ENCODE measurements at regions not wholly inside any gene's neighbourhood (a gene's known extent, or its start where the extent isn't known, plus 50 kb on each side); places are given as distances from the start of the nearest gene placed in this dataset.

DNA sequence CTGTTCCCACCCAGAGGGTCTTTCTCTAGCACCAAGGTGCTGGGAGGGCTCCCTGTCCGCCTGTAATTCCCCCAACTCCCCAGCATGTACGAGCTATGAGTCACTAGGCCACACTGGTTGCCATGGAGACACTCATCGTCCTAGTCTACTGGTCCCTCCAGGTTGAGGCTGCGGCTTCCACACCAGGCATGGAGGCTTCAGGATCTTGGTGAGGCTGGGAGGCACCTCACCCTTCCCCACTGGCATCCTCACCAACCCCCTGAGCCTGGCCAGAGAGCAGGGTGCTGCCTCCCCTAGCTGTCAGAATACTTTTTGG lies 75.6 kb upstream of the KAZN start:
- DNase-seq (ENCODE audit: low spot score): peak; percentile 26

DNA sequence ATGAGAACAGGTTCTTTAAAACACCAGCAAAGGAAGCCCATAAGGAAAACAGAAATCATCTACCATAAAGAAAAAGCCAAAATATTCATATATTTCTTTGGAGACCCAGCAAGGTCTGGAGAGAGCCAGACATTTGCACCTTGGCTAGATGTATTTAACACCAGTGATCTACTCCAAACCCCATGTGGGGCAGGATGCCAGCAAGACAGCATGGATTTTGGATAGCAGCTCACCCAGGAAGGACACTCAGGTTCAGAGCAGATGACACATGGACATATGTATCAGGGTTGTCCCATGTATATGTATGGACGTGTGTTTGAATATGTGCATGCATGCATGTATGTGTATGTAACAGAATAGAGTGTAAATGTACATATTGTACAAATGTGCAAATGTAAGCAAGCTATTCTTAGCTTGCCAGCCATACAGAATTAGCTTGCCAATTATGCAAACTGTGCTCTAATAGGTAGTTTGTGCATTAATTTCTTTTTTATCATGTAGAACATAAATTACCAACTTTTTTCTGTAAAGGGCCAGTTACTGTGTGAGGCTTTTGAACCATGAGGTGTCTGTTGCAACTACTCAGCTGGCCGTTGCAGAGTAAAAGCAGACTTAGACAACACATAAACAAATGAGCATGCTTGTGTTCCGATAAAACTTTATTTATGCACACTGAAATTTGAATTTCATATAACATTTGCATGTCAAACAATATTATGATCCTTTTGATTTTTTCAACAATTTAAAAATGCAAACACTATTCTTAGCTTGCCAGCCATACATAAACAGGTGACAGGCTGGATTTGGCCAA lies 73.5 kb upstream of the KAZN start:
- no peak for DNase-seq (ENCODE audit: low spot score)

DNA sequence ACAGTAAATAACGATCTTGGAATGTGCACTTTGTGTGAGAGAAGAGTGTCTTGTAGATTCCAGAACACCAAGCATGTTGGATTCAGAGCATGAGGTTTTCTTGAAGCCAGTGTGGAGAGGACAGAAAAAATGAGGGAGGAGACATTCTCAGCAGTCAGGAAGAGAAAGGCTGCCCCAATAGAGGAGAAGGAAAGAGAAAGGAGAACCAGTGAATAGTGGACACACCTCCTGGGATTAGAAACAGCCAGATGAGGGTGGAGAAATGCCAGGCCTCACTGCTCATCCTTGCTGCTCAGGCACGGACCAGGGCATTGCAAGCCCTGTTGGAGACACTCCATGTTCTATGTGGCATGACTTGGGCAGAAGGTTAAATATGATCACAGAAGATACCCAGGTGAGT lies 69.0 kb upstream of the KAZN start:
- DNase-seq (ENCODE audit: low spot score): no peak

DNA sequence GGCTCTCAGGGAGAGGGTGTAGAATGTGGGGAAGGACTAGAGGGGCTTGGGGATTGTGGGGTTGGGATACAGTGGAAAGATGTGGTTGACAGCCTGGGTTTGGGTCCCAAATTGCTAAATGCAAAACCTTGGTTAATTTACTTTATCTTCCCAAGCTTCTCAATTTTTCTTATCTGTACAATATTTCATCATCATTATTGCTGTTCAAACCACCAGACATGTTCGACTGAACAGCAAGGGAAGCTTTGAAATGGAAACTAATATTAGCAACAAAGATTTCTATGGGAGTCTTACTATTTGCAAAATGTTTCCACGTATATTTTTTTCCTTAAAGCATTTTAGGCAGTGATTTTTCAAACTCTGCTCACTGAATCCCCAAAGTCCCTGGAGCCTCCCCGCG lies 67.0 kb upstream of the KAZN start:
- DNase-seq (ENCODE audit: low spot score): no peak

DNA sequence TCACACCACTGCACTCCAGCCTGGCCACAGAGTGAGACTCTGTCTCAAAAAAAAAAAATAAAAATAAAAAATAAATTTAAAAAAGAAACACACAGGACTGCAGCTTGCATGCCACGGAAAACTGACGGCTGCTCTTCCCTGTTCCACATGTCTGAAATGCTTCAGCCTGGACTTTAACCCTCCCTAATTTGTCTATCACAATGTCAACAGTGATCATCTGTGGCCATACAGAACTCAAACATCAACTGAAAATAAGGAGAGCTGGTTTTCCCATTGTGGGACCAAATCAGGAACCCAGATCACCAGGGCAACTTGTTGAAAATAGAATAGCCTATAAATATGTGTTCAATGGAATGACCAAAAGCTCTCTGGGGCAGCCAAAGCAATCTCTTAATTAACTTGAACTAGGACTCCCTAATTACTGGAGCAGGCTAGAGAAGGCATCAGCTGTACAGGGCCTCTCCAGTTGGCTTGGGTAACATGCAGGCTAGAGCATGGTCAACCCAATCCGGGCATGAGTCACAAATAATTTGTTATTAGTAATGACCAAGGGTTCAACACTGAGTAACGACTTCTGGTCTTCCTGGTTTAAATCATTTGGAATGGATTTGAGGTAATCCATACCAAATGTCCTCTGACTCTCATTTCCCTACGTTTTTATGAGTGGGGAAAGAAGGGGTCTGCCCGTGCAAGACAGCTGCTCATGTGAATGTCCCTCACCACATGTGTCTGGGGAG lies 62.7 kb upstream of the KAZN start:
- DNase-seq (ENCODE audit: low spot score): no peak

DNA sequence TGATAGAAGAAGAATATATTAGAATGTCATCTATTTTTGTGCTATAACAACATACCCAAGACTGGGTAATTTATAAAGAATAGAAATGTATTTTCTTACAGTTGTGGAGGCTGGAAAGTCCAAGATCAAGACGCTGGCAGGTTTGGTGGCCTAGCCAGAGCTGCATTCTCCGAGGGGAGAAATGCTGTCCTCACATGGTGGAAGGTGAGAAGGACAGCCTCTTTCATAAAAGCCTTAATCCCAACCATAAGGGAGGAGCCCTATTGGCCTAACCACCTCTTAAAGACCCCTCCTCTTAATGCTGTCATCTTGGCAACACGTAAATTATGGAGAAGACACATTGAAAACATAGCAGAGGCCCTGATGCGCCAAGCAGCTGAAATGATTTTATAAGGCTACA lies 60.1 kb upstream of the KAZN start:
- DNase-seq (ENCODE audit: low spot score): no peak

DNA sequence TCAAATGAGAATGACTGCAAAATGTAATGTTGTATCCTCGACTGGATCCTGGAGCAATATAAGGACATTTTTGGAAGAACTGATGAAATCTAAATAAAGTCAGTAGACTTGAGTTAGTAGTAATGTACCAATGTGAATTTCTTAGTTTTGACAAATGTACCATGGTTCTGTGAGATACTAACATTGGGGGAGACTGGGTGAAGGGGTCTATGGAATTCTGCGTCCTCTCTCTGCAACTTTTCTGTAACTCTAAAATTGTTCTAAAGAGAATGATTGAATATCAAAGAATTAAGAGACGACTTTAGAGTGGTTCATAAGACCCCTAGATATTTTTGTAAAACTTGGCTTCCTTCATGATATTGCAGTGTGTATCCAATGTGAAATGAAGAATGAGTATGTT lies 59.2 kb upstream of the KAZN start:
- no peak for DNase-seq (ENCODE audit: low spot score)

DNA sequence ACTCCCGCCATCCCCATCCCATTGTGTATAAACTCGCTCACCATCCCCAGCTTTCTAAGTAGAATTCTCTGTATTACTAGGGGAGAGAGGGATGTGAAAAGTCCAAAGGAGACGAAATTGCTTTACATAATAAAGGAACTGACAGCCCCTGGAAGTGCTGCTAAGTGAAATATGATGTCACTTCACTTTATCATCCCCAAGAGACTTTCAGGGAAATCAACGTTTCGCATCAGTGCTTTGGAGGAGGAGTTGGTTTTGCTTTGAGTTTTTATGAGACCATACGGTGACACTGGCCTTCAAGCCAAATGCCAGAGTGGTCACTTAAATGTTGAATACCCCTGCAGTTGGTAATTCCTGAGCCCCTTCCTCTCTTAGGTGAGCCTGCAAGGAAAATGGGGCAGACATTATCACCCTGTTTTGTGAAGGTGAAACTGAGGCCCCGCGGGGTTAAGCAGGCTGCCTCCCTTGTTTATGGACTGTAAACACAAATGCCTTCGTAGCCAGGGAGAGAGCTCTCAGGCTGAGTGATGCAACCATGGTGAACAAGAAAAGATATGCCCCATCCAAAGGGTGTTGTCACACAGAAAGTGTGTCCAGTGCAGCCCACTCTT lies 58.4 kb upstream of the KAZN start:
- no peak for DNase-seq (ENCODE audit: low spot score)

DNA sequence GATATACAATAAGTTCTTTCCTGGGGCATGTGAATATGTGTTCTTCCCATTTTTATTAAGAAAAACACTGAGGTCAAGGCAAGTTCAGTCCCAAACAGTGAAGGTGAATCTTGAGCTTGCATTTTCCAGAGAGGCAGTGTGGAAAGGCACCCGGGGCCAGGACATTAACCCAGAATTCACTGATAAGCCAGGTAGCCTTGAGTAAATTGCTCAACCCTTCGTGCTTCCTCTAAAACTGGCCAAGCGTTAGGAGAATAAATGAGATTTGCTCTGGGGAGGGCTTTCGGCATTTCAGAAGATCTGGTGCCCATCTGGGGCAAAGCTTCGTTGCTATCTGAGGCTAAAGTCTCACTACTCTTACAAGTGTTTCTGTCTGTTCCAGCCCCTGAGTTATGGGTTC lies 57.1 kb upstream of the KAZN start:
- DNase-seq (ENCODE audit: low spot score): no peak

DNA sequence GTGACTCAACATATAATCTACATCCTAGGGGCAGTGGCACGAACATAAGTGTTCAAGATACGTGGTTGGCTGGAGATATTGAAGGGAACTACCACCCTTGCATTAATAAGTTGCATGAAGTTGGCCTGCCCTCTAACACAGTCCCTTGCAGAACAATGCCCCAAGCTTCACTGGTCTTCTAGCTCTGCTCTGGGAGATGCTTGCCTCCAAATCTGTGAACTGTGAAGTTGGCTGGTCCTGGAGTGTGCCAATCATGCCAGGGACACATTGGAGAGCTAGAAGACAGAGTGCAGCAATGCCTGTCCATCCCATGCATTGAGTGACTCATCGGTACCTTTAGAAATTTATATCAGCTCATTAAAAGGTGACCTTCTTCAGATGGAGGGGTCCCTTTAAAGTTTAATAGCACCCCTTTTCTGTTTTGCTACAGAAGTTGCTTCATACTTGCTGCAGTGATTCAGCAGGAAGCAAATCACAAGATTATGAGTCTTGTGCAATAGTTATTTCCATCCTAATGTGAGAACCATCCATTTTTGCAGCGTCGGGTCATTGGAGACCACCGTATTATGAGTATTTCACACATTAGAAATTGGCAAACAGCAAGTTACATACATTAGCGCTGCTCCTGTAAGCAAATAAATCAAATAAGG lies 55.2 kb upstream of the KAZN start:
- peak; percentile 27 for DNase-seq (ENCODE audit: low spot score)

DNA sequence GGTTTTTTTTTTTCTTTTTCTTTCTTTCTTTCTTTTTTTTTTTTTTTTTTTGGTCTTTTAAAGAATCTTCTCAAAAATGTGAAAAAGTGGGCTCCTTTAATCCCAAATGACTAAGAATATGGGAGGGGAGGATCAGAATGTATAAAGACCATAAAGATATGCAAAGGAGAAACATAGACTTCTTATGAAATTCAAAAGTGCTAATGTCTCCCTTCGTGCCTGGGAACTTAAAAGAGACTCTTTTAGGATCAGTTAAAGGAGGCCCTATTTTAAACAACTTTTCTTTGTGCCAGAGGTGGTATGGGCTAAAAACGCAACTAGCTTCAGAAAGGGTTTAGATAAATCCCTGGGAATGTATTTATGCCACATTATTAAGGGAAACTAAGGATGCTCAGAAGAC lies 54.2 kb upstream of the KAZN start:
- peak; percentile 29 for DNase-seq (ENCODE audit: low spot score)

DNA sequence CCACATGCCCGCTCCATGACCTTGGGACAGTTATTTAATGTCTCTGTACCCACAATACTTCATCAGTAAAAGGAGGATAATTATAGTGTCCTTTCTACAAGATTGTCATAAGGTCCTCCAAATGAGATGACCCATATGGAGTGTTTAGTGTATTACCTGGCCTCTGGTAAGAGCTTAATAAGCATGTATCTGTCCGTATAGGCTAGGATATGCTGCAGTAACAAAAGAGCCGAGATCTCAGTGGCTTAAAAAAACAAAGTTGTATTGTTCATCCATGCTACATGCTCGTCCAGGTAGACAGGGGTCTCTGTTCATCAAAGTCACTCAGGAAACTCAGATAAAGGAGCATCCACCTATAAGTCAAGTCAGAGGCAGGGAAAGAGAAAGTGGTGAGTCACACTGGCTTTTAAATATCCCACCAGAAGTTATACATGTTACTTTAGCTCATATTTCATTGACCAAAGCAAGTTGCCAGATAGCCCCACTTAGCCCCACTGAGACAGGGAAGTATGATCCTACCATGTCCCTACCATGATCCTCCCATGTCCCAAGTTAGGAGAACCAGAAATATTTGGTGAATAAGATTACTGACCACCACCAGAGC lies 53.0 kb upstream of the KAZN start:
- no peak for DNase-seq (ENCODE audit: low spot score)

DNA sequence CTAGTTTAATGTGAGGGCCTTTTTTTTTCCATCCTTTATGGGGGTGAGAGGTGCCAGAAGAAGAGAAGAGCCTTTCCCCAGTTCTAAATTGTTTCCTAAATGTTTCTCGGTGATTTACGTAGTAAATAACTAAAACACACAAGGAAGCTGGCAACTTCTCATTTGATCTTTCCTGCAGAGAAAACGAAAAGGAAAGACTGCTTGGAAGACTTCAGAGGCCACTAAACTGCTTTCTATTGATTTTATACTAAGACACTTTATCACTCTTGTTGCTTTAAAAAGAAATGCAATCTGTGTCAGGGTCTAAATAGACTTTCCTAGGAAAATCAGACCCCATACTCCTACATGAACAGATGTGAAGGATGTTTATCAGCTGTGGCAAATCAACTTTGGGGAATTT lies 52.1 kb upstream of the KAZN start:
- DNase-seq (ENCODE audit: low spot score): no peak

Measured in umbilical cord (tissue), 1 donor.